ENCODE measurements at regions not wholly inside any gene's neighbourhood (a gene's known extent, or its start where the extent isn't known, plus 50 kb on each side); places are given as distances from the start of the nearest gene placed in this dataset.
"Not testable (repeated sequence)": the region's sequence is repeated elsewhere in the genome, so short reads cannot be mapped to it uniquely, and the experiment has no call there.

- H3K27ac ChIP-seq (ENCODE audit: low read depth in 1 of 2, low read length in 2 of 2) = no peak overlapping the region
- no peak overlapping the region for H3K4me3 Mint-ChIP-seq
- H2AFZ ChIP-seq (ENCODE audit: insufficient read depth, low read depth, low read length, poor library complexity, severe bottlenecking) = no peak overlapping the region
- 89% methylated on average over 3 of the region's 3 CpGs for WGBS (ENCODE audit: insufficient coverage)
- no peaks in the 10 kb centered on the region for H3K79me2 ChIP-seq (ENCODE audit: insufficient read depth, low read length)
- intact Hi-C loops (cut with micrococcal nuclease) = no loop called here
- H3K9ac ChIP-seq (ENCODE audit: insufficient read depth, low read length, poor library complexity, severe bottlenecking) = no peak overlapping the region
- no peaks in the 10 kb centered on the region for H3K4me1 ChIP-seq (ENCODE audit: control insufficient read depth in 1 of 2, insufficient read depth in 2 of 2, low read length in 2 of 2)
- H3K36me3 Mint-ChIP-seq = no peaks in the 10 kb centered on the region
- H3K9me3 ChIP-seq (replicated peaks in 1 of 2; ENCODE audit: control insufficient read depth in 1 of 2, insufficient read depth in 1 of 2, low read length in 2 of 2) = peaks cover 12 to 16% of the 10 kb centered on the region in 2 donors
- H3K27me3 Mint-ChIP-seq (ENCODE audit: low read depth in 3 of 3) = peaks cover 0 to 2% (median 0%) of the 10 kb centered on the region in 3 donors
- no peak overlapping the region for H3K27ac Mint-ChIP-seq
- no peaks in the 10 kb centered on the region for H3K27me3 ChIP-seq (ENCODE audit: control insufficient read depth in 2 of 2, insufficient read depth in 2 of 2, low read length in 2 of 2)
- H4K20me1 ChIP-seq (ENCODE audit: insufficient read depth, low read length) = no peaks in the 10 kb centered on the region
- H3K36me3 ChIP-seq (replicated peaks in 1 of 2; ENCODE audit: control insufficient read depth in 1 of 2, insufficient read depth in 2 of 2, low read length in 2 of 2) = no peaks in the 10 kb centered on the region
- H3K9me3 Mint-ChIP-seq = peaks cover 1 to 19% (median 11%) of the 10 kb centered on the region in 7 donors
- DNase-seq = no peak
- no peak overlapping the region for H3K4me3 ChIP-seq (replicated peaks in 1 of 3; ENCODE audit: low read depth in 2 of 3, low read length in 3 of 3)
- no peaks in the 10 kb centered on the region for H3K4me1 Mint-ChIP-seq
- no peak overlapping the region for H3K4me2 ChIP-seq (replicated peaks; ENCODE audit: extremely low read depth, low read length, poor library complexity, severe bottlenecking)
- TF ChIP-seq CTCF (IDR thresholded peaks at IDR 0.05) = no peak
These were observed 132.1 kb upstream of the KLF12 start for GRCh38 chr13:74266309-74266708.

GRCh38 chr13:74264333-74264732 lies 130.1 kb upstream of the KLF12 start:
- Histone ChIP-seq H3K4me1 (ENCODE audit: control insufficient read depth in 1 of 2, insufficient read depth in 2 of 2, low read length in 2 of 2) (no peaks in the 10 kb centered on the region), H3K27me3 (ENCODE audit: control insufficient read depth in 2 of 2, insufficient read depth in 2 of 2, low read length in 2 of 2) (no peaks in the 10 kb centered on the region), H3K27ac (ENCODE audit: low read depth in 1 of 2, low read length in 2 of 2) (no peak overlapping the region), H3K4me2 (replicated peaks; ENCODE audit: extremely low read depth, low read length, poor library complexity, severe bottlenecking) (no peak overlapping the region), H4K20me1 (ENCODE audit: insufficient read depth, low read length) (no peaks in the 10 kb centered on the region), H3K9ac (ENCODE audit: insufficient read depth, low read length, poor library complexity, severe bottlenecking) (no peak overlapping the region), H3K4me3 (replicated peaks in 1 of 3; ENCODE audit: low read depth in 2 of 3, low read length in 3 of 3) (no peak overlapping the region), H2AFZ (ENCODE audit: insufficient read depth, low read depth, low read length, poor library complexity, severe bottlenecking) (no peak overlapping the region), H3K36me3 (replicated peaks in 1 of 2; ENCODE audit: control insufficient read depth in 1 of 2, insufficient read depth in 2 of 2, low read length in 2 of 2) (no peaks in the 10 kb centered on the region), H3K79me2 (ENCODE audit: insufficient read depth, low read length) (no peaks in the 10 kb centered on the region), H3K9me3 (replicated peaks in 1 of 2; ENCODE audit: control insufficient read depth in 1 of 2, insufficient read depth in 1 of 2, low read length in 2 of 2) (peaks cover 5 to 16% of the 10 kb centered on the region in 2 donors)
- no peak overlapping the region for H3K4me3 Mint-ChIP-seq
- no peak for DNase-seq
- peaks cover 1 to 18% (median 9%) of the 10 kb centered on the region in 7 donors for H3K9me3 Mint-ChIP-seq
- intact Hi-C loops (cut with micrococcal nuclease) = no loop called here
- no peak for TF ChIP-seq CTCF (IDR thresholded peaks at IDR 0.05)
- no peaks in the 10 kb centered on the region for H3K36me3 Mint-ChIP-seq
- H3K27ac Mint-ChIP-seq = no peak overlapping the region
- no peaks in the 10 kb centered on the region for H3K4me1 Mint-ChIP-seq
- no peaks in the 10 kb centered on the region for H3K27me3 Mint-ChIP-seq (ENCODE audit: low read depth in 3 of 3)

GRCh38 chr13:74260420-74260819 lies 126.2 kb upstream of the KLF12 start:
- peaks cover 6 to 10% of the 10 kb centered on the region in 2 donors for H3K9me3 ChIP-seq (replicated peaks in 1 of 2; ENCODE audit: control insufficient read depth in 1 of 2, insufficient read depth in 1 of 2, low read length in 2 of 2)
- H3K4me3 ChIP-seq (replicated peaks in 1 of 3; ENCODE audit: low read depth in 2 of 3, low read length in 3 of 3); H3K27me3 ChIP-seq (ENCODE audit: control insufficient read depth in 2 of 2, insufficient read depth in 2 of 2, low read length in 2 of 2); H3K27ac Mint-ChIP-seq; H2AFZ ChIP-seq (ENCODE audit: insufficient read depth, low read depth, low read length, poor library complexity, severe bottlenecking); intact Hi-C loops (cut with micrococcal nuclease); H4K20me1 ChIP-seq (ENCODE audit: insufficient read depth, low read length); H3K79me2 ChIP-seq (ENCODE audit: insufficient read depth, low read length); H3K36me3 ChIP-seq (replicated peaks in 1 of 2; ENCODE audit: control insufficient read depth in 1 of 2, insufficient read depth in 2 of 2, low read length in 2 of 2); DNase-seq; H3K4me1 ChIP-seq (ENCODE audit: control insufficient read depth in 1 of 2, insufficient read depth in 2 of 2, low read length in 2 of 2); H3K27me3 Mint-ChIP-seq (ENCODE audit: low read depth in 3 of 3); H3K36me3 Mint-ChIP-seq; H3K27ac ChIP-seq (ENCODE audit: low read depth in 1 of 2, low read length in 2 of 2); H3K4me3 Mint-ChIP-seq; H3K4me1 Mint-ChIP-seq; H3K4me2 ChIP-seq (replicated peaks; ENCODE audit: extremely low read depth, low read length, poor library complexity, severe bottlenecking); H3K9ac ChIP-seq (ENCODE audit: insufficient read depth, low read length, poor library complexity, severe bottlenecking): not testable (repeated sequence)
- H3K9me3 Mint-ChIP-seq = peaks cover 4 to 18% (median 12%) of the 10 kb centered on the region in 7 donors
- no CpG with 5 or more reads among the region's 3 CpGs for WGBS (ENCODE audit: insufficient coverage)

All from CD14-positive monocyte (primary cell).